GM13977 (cell line): ENCODE measurements at regions not wholly inside any gene's neighbourhood (a gene's known extent, or its start where the extent isn't known, plus 50 kb on each side); places are given as distances from the start of the nearest gene placed in this dataset.

Experiments used
- DNase-seq: peaks from one replicate; pipeline ENCODE4 v3.0.0; 2012; ENCODE audit warnings: low spot score
- CTCF ChIP-seq: IDR thresholded peaks from 2 replicates; pipeline ENCODE4 v1.5.1; 2012; ENCODE audit warnings: mild to moderate bottlenecking, control low read depth; ENCODE audit not compliant: insufficient read depth; ENCODE audit errors: extremely low read depth, missing control alignments
- in situ Hi-C: fragments of 300-500 bp; cut with MboI; formaldehyde crosslinking; loops from one replicate; pipeline ENCODE4 v1.12.0; 2022; ENCODE audit warnings: low sequenced_read_pairs, low pct_unique_long_range_greater_than_20kb, mixed read lengths, inconsistent platforms; ENCODE audit not compliant: unreplicated experiment

- in situ Hi-C loops: no loop called here
- DNase-seq: no peak
- no peak for TF ChIP-seq CTCF
Observed at GRCh38 chr2:122117371-122117770, 361.9 kb downstream of the TSN start.

GRCh38 chr2:122129399-122129798 is 373.9 kb downstream of the TSN start:
- no peak for TF ChIP-seq CTCF
- in situ Hi-C loops: no loop called here
- no peak for DNase-seq

- TF ChIP-seq CTCF: no peak
Observed at GRCh38 chr2:122132147-122132691, 376.8 kb downstream of the TSN start.

DNA sequence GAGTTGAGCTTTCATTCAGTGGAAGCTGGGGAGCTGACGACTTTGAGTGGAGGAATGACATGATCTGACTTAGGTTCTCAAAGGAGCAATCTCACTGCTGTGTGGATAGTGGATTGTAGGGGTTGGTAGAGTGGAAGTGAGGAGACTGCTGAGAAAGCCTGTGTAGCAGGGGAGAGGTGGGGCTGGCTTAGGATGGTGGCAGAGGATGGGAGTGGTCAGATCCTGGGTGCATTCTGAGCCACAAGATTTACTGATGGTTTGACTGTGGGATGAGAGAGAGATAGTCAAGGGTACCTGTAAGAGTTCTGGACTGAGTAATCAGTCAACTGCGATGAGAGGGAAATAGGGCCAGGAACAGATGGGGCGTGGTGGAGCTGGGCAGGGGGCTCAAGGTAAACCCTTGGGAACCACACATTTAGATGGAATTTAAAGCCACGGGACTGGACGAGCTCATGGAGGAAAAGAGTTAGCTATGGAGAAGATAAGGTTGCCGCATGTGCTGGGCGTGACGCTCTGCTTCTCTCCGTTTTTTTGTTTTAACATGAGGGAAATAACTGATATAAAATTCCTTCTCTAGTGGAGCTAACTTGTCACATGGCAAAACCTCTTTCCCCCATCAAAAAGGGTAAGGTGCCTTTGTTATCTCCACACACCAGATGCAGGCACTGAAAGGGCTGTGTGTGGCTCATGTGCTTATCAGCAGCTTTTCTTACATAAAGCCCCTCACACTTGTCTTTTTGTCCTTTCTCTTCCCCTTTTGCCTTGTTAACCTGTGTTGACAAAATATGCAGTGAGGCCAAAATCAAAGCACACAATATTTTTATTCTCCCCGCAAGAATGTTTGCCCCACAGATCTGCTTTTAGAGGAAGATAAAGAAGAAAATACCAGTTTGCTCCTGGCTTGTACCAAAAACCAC is 379.8 kb downstream of the TSN start:
- in situ Hi-C loops: no loop called here
- no peak for DNase-seq
- TF ChIP-seq CTCF: no peak

More at GRCh38 chr2:122132147-122132691, 376.8 kb downstream of the TSN start:
- in situ Hi-C loops: no loop called here
- DNase-seq: no peak

GRCh38 chr2:122136056-122136455 is 380.6 kb downstream of the TSN start:
- peak; percentile 38 for DNase-seq
- in situ Hi-C loops: no loop called here

DNA sequence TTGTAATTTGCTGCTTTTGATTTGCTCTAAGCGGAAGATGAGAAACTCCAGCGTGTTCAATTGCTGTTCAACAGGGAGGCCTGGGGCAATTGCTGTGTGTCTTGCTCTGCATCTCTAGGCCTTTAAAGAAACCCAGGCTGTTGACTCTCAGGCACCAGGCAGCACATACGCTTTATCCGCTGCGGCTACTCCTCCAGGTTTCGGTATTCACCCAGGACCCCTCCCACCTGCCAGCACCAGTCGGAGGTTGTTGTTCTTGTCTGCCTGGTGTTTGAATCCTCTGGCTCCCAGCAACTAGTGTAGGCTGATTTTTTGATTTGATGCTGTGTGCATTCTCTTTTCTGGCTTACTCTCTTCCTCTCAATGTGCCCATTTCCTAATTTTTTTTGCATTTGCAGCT is 383.1 kb downstream of the TSN start:
- in situ Hi-C loops: no loop called here
- no peak for TF ChIP-seq CTCF
- DNase-seq: no peak

More at GRCh38 chr2:122136056-122136455, 380.6 kb downstream of the TSN start:
- peak; percentile 36 for TF ChIP-seq CTCF
